Loucy (cell line): ENCODE measurements at regions not wholly inside any gene's neighbourhood (a gene's known extent, or its start where the extent isn't known, plus 50 kb on each side); places are given as distances from the start of the nearest gene placed in this dataset.
A peak's percentile ranks its signal among the peaks of the same experiment; 100 is the strongest.

ENCODE experiments used
- H2AFZ ChIP-seq: fragments of 200-600 bp; sonication (generic); 2 replicates; pipeline ENCODE4 v1.6.0; 2016; ENCODE audit warnings: antibody characterized with exemption, mild to moderate bottlenecking, low read length, moderate library complexity
- H3F3A ChIP-seq: fragments of 200-600 bp; 2 replicates; pipeline ENCODE4 v1.6.0; 2016; ENCODE audit warnings: antibody characterized with exemption, low read depth, mild to moderate bottlenecking
- H3K27me3 ChIP-seq: fragments of 200-600 bp; sonication (generic); 2 replicates; pipeline ENCODE4 v1.6.1; 2014; ENCODE audit warnings: low read length, mild to moderate bottlenecking; ENCODE audit not compliant: insufficient read depth, poor library complexity, severe bottlenecking
- H3K36me3 ChIP-seq: fragments of 200-600 bp; sonication (generic); 2 replicates; pipeline ENCODE4 v1.6.1; 2016; ENCODE audit warnings: low read length; ENCODE audit not compliant: insufficient read depth
- H3K4me1 ChIP-seq: fragments of 200-600 bp; sonication (generic); 2 replicates; pipeline ENCODE4 v1.5.1; 2014; ENCODE audit warnings: low read length, mild to moderate bottlenecking; ENCODE audit not compliant: insufficient read depth, poor library complexity, severe bottlenecking
- H3K4me2 ChIP-seq: fragments of 200-600 bp; sonication (generic); 2 replicates; pipeline ENCODE4 v1.6.0; 2014; ENCODE audit warnings: antibody characterized with exemption, low read length, low read depth, mild to moderate bottlenecking; ENCODE audit not compliant: poor library complexity, severe bottlenecking
- H3K4me3 ChIP-seq: fragments of 200-600 bp; sonication (generic); 2 replicates; pipeline ENCODE4 v1.5.1; 2014; ENCODE audit warnings: low read length, mild to moderate bottlenecking, mixed read lengths; ENCODE audit not compliant: poor library complexity, severe bottlenecking
- H3K79me2 ChIP-seq: fragments of 200-600 bp; sonication (generic); 2 replicates; pipeline ENCODE4 v1.6.1; 2014; ENCODE audit warnings: low read length; ENCODE audit not compliant: insufficient read depth
- H3K9ac ChIP-seq: fragments of 200-600 bp; sonication (generic); 2 replicates; pipeline ENCODE4 v1.6.0; 2014; ENCODE audit warnings: mild to moderate bottlenecking, low read depth, low read length, moderate library complexity; ENCODE audit not compliant: poor library complexity, severe bottlenecking
- H3K9me2 ChIP-seq: fragments of 200-600 bp; sonication (generic); replicated peaks from 2 replicates; pipeline ENCODE4 v1.6.1; 2016; ENCODE audit warnings: low read depth, low read length, mixed read lengths
- H3K9me3 ChIP-seq: fragments of 200-600 bp; sonication (generic); 2 replicates; pipeline ENCODE4 v1.6.1; 2014; ENCODE audit warnings: mild to moderate bottlenecking, antibody characterized with exemption, low read length, low read depth; ENCODE audit not compliant: insufficient read depth
- H4K20me1 ChIP-seq: fragments of 200-600 bp; sonication (generic); 2 replicates; pipeline ENCODE4 v1.6.0; 2014; ENCODE audit warnings: antibody characterized with exemption, low read length, mild to moderate bottlenecking; ENCODE audit not compliant: insufficient read depth, poor library complexity, severe bottlenecking
- CTCF ChIP-seq: fragments of 200-600 bp; sonication (generic); conservative IDR thresholded peaks from 2 replicates; pipeline ENCODE4 v1.5.1; 2014; ENCODE audit warnings: mild to moderate bottlenecking, antibody characterized with exemption, low read length
- EZH2phosphoT487 ChIP-seq: fragments of 200-600 bp; IDR thresholded peaks from 2 replicates; pipeline ENCODE4 v1.6.1; 2018; ENCODE audit warnings: antibody characterized with exemption, mild to moderate bottlenecking, moderate library complexity, borderline replicate concordance

GRCh38 chr5:143957455-143957854, 145.5 kb downstream of the HMHB1 start:
- Histone ChIP-seq H3K4me1 (peaks cover 4% of the 10 kb centered on the region), H3K79me2 (no peaks in the 10 kb centered on the region), H3F3A (no peaks in the 10 kb centered on the region), H3K9me2 (no peaks in the 10 kb centered on the region), H2AFZ (no peak overlapping the region), H4K20me1 (no peaks in the 10 kb centered on the region), H3K9ac (no peak overlapping the region), H3K4me3 (no peak overlapping the region), H3K36me3 (no peaks in the 10 kb centered on the region), H3K27me3 (no peaks in the 10 kb centered on the region), H3K4me2 (no peak overlapping the region), H3K9me3 (no peaks in the 10 kb centered on the region)
- no peak for TF ChIP-seq EZH2phosphoT487
- peak; percentile 69 for TF ChIP-seq CTCF

DNA sequence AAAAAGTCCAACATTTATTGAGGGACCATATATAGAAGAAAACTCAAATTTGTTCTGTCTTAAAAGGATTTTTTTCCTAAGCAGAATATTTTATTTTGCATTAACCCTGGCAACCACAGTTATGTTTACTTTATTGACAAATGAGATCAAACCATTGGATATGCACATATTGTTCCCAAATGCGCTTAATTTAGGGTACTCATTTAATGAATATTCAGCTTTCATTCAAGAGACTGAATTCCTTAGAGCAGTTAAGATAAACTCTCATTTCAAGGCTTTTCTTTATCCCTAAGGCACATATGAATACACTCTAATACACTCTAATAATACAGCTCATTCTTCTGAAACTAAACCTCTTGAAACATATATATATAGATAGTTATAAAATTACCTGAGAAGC, 150.2 kb downstream of the HMHB1 start:
- Histone ChIP-seq H3K79me2 (no peaks in the 10 kb centered on the region), H3K4me3 (no peak overlapping the region), H3F3A (no peaks in the 10 kb centered on the region), H3K9me2 (no peaks in the 10 kb centered on the region), H3K9me3 (no peaks in the 10 kb centered on the region), H4K20me1 (no peaks in the 10 kb centered on the region), H3K9ac (no peak overlapping the region), H3K4me2 (no peak overlapping the region), H2AFZ (no peak overlapping the region), H3K4me1 (no peaks in the 10 kb centered on the region), H3K27me3 (no peaks in the 10 kb centered on the region), H3K36me3 (no peaks in the 10 kb centered on the region)
- TF ChIP-seq CTCF (no peak), EZH2phosphoT487 (no peak)

- Histone ChIP-seq H3K4me2 (no peak overlapping the region), H3K4me1 (no peaks in the 10 kb centered on the region), H2AFZ (no peak overlapping the region), H3F3A (no peaks in the 10 kb centered on the region), H3K27me3 (no peaks in the 10 kb centered on the region), H3K4me3 (no peak overlapping the region), H3K36me3 (no peaks in the 10 kb centered on the region), H3K9me3 (no peaks in the 10 kb centered on the region), H3K9me2 (no peaks in the 10 kb centered on the region), H4K20me1 (no peaks in the 10 kb centered on the region), H3K9ac (no peak overlapping the region), H3K79me2 (no peaks in the 10 kb centered on the region)
- TF ChIP-seq EZH2phosphoT487 (no peak), CTCF (no peak)
These were observed 153.0 kb downstream of the HMHB1 start for GRCh38 chr5:143964919-143965318.
